HG03378 (cell line): ENCODE measurements at regions not wholly inside any gene's neighbourhood (a gene's known extent, or its start where the extent isn't known, plus 50 kb on each side); places are given as distances from the start of the nearest gene placed in this dataset.

ENCODE experiments used
- ATAC-seq: cut with Tn5 transposase; IDR thresholded peaks from one replicate; pipeline ENCODE4 v1.9.1; 2021; ENCODE audit warnings: mild to moderate bottlenecking, moderate library complexity; ENCODE audit not compliant: unreplicated experiment

DNA sequence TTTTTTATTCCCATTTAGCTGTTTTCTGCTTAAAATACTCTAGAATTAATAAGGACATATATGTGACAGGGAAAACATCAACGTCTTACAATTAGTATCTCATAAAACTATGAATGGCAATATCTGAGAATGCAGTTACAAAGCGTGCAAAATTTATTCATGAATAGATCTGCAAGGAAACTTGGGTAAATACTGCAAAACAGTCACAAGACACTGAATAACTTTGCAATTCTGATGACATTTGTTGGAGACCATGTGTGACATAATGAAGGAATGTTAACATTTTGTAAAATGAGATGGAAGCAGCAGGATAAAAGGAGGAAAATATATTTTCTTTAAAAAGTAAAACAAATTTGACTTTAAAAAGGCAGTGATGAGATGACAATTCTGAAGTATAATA, 480.9 kb upstream of the SEMA6A start:
- no peak for ATAC-seq

DNA sequence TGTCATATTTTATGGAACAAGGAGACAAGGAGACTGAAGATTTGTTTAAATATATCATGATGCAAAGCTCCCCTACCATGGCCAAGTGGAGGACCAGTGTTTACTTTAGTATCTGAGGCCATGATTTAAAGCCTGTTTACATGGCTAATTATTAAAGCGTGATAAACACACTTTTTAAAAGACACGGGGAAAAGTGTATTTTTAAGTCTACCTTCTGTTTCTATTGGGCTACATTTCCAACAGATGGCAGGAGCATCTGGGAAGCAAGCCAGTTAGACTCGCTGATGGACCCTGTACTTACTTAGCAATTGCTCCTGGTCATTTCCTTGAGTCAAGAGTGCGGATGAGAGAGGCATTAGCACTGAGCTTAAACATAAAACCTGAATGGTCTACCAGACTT, 480.3 kb upstream of the SEMA6A start:
- no peak for ATAC-seq

DNA sequence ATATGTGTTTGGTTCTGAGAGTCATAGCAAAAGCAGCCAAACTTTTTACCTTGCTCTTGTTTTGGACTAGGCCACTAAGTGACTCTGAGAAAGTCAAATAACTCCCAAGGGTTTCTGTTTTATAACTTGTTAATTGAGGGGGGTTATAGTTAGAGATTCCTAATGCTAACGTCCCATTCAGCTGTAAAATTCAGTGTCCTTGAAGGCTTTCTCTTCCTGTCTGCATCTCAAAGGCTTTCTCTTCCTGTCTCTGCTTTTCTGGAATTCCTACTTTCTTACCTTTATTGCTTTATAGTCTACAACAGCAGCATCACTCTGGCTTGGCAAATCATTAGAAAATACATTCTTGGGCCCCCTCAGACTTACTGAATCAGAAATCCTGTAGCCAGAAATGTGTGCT, 479.5 kb upstream of the SEMA6A start:
- ATAC-seq, result no peak

DNA sequence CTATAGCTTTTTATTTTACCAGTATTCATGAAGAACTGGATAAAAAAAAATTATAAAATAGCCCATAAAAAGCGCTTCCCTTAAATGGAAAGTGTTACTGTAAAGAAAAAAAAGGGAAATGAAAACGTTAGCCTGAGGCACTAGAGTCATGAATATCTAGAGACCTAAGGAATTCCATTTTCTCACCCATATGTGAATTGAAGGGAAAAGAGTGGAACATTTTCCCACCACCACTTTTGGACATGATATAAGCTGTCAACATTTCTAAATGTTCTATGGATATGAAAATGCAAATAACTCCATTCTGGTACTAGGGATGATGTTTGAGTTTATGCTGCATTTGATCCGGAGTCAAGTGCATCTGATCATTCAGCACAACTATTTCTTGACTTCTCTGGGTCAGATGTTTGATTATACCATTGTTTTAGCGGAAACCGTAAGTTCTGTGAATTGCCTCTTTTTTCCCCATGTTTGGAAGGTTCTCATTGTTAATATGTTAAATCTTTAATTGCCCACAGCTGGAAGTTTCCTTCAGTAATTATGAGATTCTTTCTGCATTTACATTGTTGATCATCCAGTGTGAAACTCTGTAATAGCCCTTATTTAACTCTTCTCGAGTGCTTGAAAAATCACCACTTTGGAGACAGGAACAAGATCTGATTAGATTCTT, 467.4 kb upstream of the SEMA6A start:
- ATAC-seq, result no peak

DNA sequence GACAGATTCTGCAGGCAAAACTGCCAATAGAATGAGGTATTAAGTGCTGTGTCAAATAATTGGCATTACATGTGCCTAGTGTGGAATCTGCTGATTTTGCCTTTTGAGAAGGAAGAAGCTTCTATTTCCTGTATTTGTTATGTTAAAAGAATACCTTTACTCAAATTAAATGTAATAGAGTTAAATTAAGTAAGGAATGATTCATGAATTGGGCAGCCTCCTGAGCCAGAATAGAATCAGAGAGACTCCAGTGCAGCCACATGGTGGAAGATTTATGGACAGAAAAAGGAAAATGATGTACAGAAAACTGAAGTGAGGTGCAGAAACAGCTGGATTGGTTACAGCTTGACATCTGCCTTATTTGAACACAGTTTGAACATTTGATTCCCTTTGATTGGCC, 464.4 kb upstream of the SEMA6A start:
- no peak for ATAC-seq

DNA sequence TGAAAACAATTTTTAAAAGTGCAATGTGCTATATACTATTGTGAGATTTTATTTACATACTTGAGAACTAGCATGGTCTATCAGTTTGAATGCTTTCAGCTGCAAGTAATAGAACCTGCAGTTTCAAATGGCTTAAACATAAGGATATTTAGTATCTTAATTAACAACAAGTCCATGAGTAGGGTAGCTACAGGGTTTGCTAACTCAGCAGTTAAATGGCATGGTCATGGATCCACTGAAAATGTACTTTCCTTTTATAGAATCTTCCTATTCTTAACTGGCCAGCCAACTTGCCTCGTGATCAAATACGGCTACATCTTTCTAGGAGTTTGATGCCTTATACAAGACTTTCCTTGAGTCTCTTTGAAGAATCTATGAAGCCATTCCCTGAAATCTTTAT, 452.8 kb upstream of the SEMA6A start:
- ATAC-seq, result no peak

DNA sequence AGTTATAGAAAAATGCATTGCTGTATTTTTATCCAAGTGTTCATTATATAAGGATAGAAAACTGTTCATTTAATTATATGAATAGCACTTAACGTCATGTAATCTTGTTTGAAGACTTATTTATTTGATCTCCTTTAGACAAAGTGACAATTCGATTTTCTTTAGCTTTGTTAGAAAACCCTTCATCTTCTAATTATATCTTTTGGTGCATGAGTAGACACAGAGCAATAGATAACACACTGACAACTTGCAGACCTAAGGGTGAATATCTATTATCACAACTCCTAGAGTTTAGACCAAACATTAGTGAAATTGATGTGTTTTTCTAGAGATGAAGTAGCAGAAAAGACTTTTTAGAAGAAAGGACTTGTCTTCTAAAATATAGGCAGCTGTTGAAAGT, 446.4 kb upstream of the SEMA6A start:
- no peak for ATAC-seq

DNA sequence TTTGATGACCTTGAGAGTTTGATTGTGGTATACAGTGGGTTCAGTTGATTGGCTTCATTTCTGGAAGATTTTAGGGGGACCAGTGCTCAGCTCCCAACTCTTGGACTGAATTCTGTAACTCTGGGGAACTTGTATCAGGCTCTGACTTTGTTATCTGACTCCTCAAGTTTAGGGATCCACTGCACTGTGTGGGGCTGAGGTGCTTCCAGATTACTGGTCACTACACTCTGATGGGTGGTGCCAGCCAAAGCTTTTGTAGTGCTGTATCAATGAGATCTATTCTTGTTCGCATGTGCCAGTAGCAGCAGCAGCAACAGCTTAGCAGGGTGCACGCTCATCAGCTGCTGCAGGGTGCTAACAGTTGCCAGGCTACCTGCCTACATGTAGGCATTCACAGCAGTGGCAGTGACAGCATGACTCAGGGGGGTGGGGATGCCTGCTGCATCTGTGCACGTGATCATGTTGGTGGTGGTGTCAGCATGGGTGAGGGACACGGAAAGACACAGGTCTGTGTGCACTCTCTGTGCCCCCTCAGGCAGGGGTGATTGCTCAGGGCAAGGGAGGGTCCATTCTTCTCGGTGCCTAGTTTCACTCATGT, 438.8 kb upstream of the SEMA6A start:
- ATAC-seq, result no peak

DNA sequence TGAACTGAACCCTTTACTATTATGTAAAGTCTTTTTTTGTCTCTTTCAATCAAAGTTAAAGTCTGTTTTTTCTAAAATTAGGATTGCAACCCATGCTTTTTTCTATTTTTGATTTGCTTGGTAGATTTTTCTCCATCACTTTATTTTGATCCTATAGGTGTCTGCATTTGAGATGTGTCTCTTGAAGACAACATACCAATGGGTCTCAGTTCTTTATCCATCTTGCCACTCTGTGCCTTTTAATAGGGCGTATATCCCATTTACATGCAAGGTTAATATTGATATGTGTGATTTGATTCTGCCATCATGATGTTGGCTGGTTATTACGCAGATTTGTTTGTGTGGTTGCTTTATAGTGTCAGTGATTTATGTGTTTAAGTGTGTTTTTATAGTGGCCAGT, 436.0 kb upstream of the SEMA6A start:
- ATAC-seq, result no peak

DNA sequence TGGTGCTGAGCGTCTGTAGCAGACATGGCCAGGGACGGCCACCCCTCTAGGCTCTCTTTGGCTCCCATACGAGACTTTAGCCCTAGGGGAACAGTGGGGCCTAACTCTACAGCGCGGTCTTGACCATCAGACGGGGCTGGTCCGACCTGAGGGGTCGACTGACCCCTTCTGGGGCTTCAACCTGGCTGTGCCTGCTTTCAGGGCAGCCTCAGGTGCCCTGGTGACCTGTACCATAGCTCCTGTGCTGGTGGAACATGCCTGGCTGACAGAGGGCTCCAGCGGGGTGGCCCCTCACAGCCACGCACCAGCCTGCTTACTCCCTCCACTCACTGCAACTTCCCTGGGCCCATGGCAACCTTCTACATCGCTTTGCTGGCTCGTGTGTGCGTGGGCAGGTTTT, 423.4 kb upstream of the SEMA6A start:
- ATAC-seq, result no peak

DNA sequence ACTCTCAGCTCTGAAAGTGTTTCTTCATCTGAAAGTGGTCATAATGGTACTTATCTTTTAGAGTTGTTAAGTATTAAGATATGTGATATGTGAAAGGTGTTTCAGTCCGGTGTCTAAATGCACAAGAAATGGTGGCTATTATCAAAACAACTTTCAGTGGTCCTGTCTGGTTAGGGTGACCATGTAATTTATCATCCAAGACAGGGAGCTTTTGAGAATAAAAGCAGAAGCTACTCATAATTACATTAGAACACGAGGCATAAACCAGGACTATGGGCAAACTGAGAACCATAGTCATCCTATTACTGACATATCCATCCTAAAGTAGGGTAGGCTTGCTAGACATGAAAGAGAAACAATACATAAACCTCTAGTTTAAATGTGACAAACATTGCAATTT, 418.1 kb upstream of the SEMA6A start:
- ATAC-seq, result no peak

DNA sequence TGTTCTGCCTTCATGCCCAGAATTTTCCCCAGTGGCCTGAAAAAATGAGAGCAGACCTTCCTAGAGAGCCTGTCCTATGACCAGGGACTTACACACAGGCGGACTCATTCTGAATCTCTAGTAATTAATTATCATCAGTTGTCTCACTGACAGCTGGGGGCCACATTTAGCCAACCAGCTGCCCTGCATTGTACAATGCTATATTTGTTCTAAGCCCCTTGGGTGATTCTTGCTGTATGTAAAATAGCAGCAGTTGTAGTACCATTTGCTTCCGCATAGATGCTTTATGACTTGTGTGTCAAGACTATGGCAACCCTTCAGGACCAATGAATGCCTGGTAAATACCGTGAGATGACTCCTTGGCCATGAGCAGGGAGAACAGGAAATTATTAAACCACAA, 415.4 kb upstream of the SEMA6A start:
- no peak for ATAC-seq

DNA sequence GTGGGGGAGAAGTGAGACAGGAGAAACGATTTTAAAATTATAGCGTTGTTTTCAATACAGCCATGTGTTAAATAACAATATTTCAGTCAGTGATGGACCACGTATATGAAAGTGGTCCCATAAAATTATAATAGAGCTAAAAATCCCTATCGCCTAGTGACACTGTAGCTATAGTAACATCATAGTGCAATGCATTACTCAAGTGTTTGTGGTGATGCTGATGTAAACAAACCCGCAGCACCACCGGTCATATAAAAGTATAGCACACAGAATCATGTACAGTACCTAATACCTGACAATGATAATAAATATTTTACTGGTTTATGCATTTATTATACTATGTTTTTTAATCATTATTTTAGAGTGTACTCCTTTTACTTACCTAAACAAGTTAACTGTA, 407.4 kb upstream of the SEMA6A start:
- ATAC-seq, result no peak

DNA sequence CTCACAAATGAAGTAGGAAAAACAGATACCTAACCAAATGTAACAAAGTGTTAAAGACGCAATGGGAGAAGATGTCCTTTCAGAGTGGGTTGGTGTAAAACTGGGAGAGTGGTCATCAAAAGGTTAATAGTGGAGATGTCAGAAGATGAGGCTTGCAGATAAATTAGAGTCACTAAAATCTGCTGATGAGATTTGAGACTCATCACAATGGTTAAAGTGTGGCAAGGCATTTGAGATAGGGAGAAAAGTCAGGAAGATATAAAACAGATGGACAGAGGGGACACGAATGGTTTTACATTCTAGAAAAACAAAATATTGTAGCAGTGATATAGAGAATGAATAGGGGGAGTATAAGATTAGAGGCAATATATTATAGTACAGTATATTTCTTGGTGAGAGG, 406.0 kb upstream of the SEMA6A start:
- ATAC-seq, result no peak

DNA sequence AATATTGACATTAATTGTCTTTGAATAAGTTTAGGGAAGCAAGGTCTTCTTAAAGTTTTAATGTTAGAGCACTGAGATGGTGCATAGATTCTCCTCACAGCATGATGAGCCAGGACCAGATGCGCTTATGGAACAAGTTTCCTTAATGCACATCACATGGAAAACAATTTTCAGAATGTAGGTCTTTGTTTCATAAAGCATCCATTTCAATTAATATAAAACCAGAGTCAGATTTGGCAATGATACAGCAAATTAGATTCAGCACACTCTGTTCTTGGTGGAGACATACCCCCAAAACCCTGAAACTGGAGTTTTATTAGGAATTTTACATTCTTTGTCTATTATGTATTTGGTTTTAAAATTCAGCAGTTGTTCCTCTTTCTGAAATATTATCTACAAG, 402.1 kb upstream of the SEMA6A start:
- no peak for ATAC-seq

DNA sequence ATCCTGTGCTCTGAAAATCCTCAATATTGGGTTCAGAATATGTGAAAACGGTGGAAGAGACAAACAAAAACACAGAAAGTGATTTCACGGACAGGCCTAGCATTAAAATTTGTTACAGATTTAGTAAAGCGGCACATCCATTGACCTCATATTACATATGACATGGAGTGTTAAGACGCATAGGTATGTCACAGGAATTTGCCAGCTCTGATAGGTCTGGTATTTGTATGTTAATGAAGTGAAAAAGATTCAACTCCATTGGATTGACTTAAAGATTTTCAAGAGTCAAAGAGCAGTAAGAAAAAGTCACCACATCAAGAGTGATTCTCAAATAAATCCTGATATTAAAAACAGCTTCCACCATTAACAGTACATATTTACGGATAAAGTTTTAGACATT, 396.5 kb upstream of the SEMA6A start:
- ATAC-seq, result no peak

DNA sequence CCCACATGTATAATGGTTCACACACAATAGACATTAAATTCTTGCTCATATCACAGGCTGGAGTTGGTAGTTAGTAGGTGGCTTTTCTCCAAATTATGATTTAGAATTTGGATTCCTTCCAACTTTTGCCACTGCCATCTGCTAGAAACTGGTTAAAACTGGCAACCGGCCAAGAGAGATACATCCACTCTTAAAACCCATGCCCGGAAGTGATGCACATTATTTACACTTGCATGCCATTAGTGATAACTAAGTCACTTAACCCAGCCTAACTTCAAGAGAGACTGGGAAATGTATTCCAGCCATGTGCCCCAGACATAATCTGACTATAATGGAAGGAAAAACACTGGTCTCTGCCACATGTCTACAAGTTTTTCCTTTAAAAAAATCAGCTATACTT, 395.7 kb upstream of the SEMA6A start:
- no peak for ATAC-seq

DNA sequence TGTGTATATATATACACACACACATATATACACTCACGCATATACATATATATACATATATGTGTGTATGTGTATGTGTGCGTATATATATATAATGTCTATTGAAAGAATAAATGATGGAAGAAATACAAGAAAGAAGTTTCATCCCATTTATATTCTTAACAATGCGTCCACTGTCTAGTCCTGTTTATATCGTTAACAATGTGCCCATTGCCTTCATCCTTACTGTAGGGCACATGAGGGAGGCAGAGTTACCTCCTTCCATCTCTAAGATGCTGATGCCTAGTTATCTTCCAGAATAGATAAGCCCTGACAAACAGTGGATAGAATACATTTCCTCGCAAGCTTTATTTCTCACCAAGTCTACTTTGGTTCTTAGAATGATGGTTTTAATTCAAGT, 389.8 kb upstream of the SEMA6A start:
- no peak for ATAC-seq

DNA sequence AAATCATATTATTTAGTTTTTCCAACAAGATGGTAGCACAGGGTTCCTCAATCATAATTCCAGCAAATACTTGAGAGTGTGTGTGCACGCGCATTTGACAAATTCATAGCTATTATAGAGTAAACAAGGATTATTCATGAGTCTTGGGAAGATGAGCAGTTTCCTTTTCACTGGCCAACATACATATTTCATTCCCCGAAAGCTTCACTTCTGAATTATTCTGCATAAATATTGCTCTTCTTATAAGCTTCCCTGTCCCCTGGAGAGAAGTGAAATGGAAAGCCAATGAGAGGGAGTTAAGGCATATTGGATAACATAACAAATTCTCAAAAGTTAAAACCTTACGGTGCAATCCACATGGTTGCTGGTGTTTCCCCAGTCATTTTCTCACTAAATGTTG, 386.4 kb upstream of the SEMA6A start:
- no peak for ATAC-seq

DNA sequence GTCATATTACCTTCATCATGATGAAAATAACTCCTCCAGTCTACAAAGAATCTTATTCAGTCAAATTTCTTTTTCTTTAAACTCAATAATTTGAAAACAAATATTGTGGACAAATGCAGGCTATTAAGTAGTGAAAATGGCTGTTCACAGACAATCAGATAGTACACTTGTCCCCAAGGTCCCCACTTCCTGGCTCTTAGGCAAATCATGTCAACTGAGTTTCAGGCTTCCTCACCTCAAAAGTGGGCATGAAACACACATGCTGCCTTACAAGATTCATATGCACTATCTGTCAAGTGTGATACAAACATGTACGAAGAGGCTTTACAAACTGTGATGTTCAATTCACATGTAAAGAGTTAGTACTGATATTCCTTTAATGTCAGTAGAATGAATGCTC, 385.2 kb upstream of the SEMA6A start:
- ATAC-seq, result no peak

DNA sequence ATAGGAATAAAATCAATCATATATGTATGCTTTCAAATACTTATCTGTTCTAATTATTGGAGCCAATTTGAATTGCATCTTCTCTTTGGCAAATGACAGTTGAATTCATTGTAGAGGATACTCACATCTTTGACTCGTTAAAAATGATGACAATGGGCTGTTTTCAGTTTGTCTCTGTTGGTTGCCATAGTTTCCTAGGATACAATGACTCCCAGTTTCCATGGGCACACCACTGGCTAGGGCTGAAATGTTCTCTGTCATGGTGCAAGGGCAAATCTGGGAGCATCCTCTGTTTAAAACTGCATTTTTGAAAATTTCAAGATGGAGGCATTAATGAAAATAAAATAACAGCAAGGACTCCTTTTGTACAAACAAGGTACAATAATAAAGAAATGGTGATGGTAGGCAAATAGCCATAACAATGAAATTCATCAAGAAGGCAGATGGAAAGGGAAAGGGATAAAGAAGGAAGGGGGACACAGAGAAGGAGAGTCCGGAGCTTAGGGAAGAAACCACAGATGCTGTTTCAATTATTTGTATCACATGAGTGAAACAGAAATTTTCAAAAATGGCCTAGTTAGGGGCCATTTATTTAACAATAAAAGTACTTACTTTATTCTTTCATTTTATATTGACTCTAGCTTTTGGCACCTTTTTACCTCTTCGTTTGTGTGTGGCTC, 378.8 kb upstream of the SEMA6A start:
- ATAC-seq, result no peak

DNA sequence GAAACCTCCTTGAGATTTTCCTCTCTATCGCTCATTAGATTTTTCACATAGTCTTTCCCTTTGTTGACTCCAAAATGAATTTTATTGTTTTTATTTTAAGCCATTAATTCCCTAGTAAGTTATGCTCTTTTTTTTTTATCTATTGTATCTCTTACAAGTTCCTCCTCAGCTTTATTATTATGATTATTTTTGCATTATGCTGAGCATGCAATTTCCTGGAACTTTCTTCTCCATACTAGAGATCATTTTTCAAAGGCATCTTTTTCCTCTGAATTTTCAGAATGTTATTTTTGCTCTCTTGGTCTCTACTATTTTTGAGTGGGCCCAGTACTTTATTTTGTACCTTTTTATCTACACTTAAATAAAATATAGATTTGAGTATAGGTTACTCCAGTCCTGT, 376.6 kb upstream of the SEMA6A start:
- no peak for ATAC-seq
